Fibroblast of lung (primary cell): ENCODE measurements at regions not wholly inside any gene's neighbourhood (a gene's known extent, or its start where the extent isn't known, plus 50 kb on each side); places are given as distances from the start of the nearest gene placed in this dataset.

Experiments
- DNase-seq, 2 donors: peaks; one replicate each; pipeline versions ENCODE4 v3.0.0 to v3.0.0-alpha.2; 2010; ENCODE audit warnings: low read depth in 2 of 2
- H2AFZ ChIP-seq: 2 replicates; pipeline ENCODE4 v1.5.1; 2012; ENCODE audit warnings: low read length, control low read depth, inconsistent platforms
- H3K27ac ChIP-seq: 2 replicates; pipeline ENCODE4 v1.5.1; 2011; ENCODE audit warnings: low read length, control low read depth; ENCODE audit not compliant: insufficient read depth
- H3K27me3 ChIP-seq: 2 replicates; pipeline ENCODE4 v1.5.1; 2011; ENCODE audit warnings: mild to moderate bottlenecking, low read length; ENCODE audit not compliant: control insufficient read depth, insufficient read depth
- H3K36me3 ChIP-seq: 2 replicates; pipeline ENCODE4 v1.5.1; 2011; ENCODE audit warnings: low read length; ENCODE audit not compliant: control insufficient read depth, insufficient read depth
- H3K4me1 ChIP-seq: 2 replicates; pipeline ENCODE4 v1.5.1; 2011; ENCODE audit warnings: low read length; ENCODE audit not compliant: control insufficient read depth, insufficient read depth; ENCODE audit errors: extremely low read depth
- H3K4me2 ChIP-seq: 2 replicates; pipeline ENCODE4 v1.5.1; 2011; ENCODE audit warnings: low read length, control low read depth; ENCODE audit not compliant: insufficient read depth; ENCODE audit errors: extremely low read depth
- H3K4me3 ChIP-seq, 4 experiments: fragments of 200-600 bp in 1 of 4; sonication (generic) in 1 of 4; replicated peaks in 1 of 4; 2 replicates each; pipeline ENCODE4 v1.5.1; 2011 to 2016; ENCODE audit warnings: low read length in 4 of 4, low read depth in 3 of 4, mild to moderate bottlenecking in 3 of 4, control low read depth in 2 of 4, inconsistent platforms in 1 of 4, mixed read lengths in 1 of 4; ENCODE audit not compliant: insufficient read depth in 1 of 4; ENCODE audit errors: control extremely low read depth in 1 of 4
- H3K79me2 ChIP-seq: 2 replicates; pipeline ENCODE4 v1.5.1; 2012; ENCODE audit warnings: mild to moderate bottlenecking, low read length, inconsistent platforms; ENCODE audit not compliant: control insufficient read depth, insufficient read depth
- H3K9ac ChIP-seq: 2 replicates; pipeline ENCODE4 v1.5.1; 2011; ENCODE audit warnings: mild to moderate bottlenecking, low read length, control low read depth; ENCODE audit not compliant: insufficient read depth
- H3K9me3 ChIP-seq: 2 replicates; pipeline ENCODE4 v1.5.1; 2012; ENCODE audit warnings: low read depth, low read length; ENCODE audit not compliant: control insufficient read depth, insufficient read depth
- H4K20me1 ChIP-seq: 2 replicates; pipeline ENCODE4 v1.5.1; 2011; ENCODE audit warnings: low read length; ENCODE audit not compliant: control insufficient read depth, insufficient read depth; ENCODE audit errors: extremely low read depth
- EZH2 ChIP-seq: IDR thresholded peaks from 2 replicates; pipeline ENCODE4 v1.5.1; 2012; ENCODE audit warnings: low read length, control low read depth, mild to moderate bottlenecking; ENCODE audit errors: missing control alignments
- TF ChIP-seq, protein P1 (sequence below), 2 donors: IDR thresholded peaks in 1 of 2; conservative IDR thresholded peaks in 1 of 2; 1 replicate in 1 of 2; 2 replicates in 1 of 2; pipeline ENCODE4 v1.5.1; 2011 to 2012; ENCODE audit warnings: low read length in 2 of 2, control low read depth in 1 of 2, inconsistent platforms in 1 of 2, low read depth in 1 of 2, mild to moderate bottlenecking in 1 of 2

DNA sequence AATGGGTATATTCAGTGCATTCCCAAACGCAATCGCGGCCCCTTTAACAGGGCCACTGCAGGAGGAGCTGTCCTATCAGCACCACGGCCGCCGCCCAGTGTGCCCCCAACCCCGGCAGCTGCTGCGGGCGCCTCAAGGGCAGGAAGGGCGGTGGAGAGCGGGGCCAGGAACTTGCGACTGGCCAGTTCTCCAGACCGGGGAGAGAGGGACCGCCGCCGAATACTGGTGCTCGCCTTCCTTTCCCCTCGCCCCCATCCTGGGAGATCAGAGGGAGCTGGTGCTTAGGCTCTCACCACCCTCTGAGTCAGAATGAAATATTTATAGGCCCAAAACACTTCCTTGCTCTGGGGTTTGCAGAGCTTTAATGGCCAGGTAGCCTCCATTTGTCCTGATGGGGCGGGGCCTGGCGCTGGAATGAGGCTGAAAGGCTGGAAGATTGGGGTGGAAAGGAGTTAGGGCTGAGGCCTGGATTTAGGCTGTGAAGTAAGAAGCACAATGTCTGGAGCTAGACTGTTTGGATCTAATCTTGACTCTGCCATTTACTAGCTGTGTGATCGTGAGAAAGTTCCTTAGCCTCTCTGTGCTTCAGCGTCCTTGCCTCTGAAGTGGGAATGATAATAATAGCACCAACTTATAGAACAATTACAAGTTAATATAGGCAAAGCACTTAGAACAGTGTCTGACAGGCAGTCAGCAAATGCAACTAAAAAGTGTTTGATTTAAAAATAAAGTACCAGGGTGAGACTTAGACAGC lies 75.5 kb downstream of the NAV1 start:
- Histone ChIP-seq H3K9ac (no peak overlapping the region), H4K20me1 (no peaks in the 10 kb centered on the region), H3K79me2 (no peaks in the 10 kb centered on the region), H3K4me2 (no peak overlapping the region), H3K27ac (no peak overlapping the region), H3K4me3 (no peak overlapping the region), H3K27me3 (no peaks in the 10 kb centered on the region), H3K4me1 (peaks cover 2% of the 10 kb centered on the region), H3K36me3 (peaks cover 2% of the 10 kb centered on the region), H2AFZ (no peak overlapping the region), H3K9me3 (no peaks in the 10 kb centered on the region)
- TF ChIP-seq, protein P1, sequence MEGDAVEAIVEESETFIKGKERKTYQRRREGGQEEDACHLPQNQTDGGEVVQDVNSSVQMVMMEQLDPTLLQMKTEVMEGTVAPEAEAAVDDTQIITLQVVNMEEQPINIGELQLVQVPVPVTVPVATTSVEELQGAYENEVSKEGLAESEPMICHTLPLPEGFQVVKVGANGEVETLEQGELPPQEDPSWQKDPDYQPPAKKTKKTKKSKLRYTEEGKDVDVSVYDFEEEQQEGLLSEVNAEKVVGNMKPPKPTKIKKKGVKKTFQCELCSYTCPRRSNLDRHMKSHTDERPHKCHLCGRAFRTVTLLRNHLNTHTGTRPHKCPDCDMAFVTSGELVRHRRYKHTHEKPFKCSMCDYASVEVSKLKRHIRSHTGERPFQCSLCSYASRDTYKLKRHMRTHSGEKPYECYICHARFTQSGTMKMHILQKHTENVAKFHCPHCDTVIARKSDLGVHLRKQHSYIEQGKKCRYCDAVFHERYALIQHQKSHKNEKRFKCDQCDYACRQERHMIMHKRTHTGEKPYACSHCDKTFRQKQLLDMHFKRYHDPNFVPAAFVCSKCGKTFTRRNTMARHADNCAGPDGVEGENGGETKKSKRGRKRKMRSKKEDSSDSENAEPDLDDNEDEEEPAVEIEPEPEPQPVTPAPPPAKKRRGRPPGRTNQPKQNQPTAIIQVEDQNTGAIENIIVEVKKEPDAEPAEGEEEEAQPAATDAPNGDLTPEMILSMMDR (conservative IDR thresholded peaks at IDR 0.05 in 1 of 2, IDR thresholded peaks at IDR 0.05 in 1 of 2; ENCODE audit: low read depth in 1 of 2, low read length in 2 of 2), result no peak
- no peak for TF ChIP-seq EZH2
- peak in 1 of 2 donors; percentile 54 for DNase-seq

DNA sequence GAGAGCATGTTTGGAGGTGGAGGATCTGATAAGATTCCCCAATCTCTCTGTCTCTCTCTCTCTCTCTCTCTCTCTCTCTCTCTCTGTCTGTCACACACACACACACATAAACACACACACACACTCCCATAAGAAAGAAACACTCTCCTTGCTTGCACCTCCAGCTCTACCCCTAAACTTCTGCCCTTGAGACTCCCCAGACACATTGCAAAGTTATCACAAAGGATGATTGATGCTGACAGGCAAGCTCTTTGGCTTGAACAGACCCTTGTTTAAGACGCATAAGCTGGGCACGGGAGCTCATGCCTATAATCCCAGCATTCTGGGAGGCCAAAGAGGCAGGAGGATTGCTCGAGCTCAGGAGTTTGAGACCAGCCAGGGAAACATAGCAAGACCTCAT lies 78.2 kb downstream of the NAV1 start:
- Histone ChIP-seq H4K20me1 (no peaks in the 10 kb centered on the region), H3K4me3 (no peak overlapping the region), H3K9me3 (no peaks in the 10 kb centered on the region), H3K4me1 (peaks cover 2% of the 10 kb centered on the region), H3K79me2 (no peaks in the 10 kb centered on the region), H3K4me2 (no peak overlapping the region), H3K27ac (no peak overlapping the region), H2AFZ (no peak overlapping the region), H3K9ac (no peak overlapping the region), H3K36me3 (peaks cover 2% of the 10 kb centered on the region), H3K27me3 (no peaks in the 10 kb centered on the region)
- no peak for DNase-seq
- TF ChIP-seq, protein P1 (conservative IDR thresholded peaks at IDR 0.05 in 1 of 2, IDR thresholded peaks at IDR 0.05 in 1 of 2; ENCODE audit: low read depth in 1 of 2, low read length in 2 of 2), result no peak
- no peak for TF ChIP-seq EZH2

DNA sequence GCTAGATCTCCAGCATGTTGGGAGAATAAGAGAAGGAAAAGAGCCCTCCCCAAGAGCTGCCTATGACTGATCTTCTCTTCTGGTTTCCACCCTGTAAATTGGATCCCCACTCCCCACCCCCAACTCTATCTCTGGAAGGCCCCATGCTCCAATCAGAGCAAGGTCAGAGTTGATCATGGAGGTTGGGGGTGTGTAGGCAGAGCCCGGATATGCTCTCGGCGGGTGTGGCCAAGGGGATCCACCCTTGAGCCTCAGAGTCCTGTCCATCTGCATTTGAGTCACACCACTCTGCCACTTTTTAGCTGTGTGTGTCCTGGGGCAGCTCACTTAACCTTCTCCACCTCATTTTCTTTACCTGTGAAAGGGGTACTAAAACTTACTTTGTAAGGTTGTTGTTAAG lies 79.5 kb downstream of the NAV1 start:
- Histone ChIP-seq H3K4me1 (peaks cover 2% of the 10 kb centered on the region), H3K4me3 (no peak overlapping the region), H2AFZ (no peak overlapping the region), H4K20me1 (no peaks in the 10 kb centered on the region), H3K9me3 (no peaks in the 10 kb centered on the region), H3K27me3 (no peaks in the 10 kb centered on the region), H3K36me3 (peaks cover 2% of the 10 kb centered on the region), H3K9ac (no peak overlapping the region), H3K79me2 (no peaks in the 10 kb centered on the region), H3K27ac (no peak overlapping the region), H3K4me2 (no peak overlapping the region)
- no peak for DNase-seq
- TF ChIP-seq, protein P1 (conservative IDR thresholded peaks at IDR 0.05 in 1 of 2, IDR thresholded peaks at IDR 0.05 in 1 of 2; ENCODE audit: low read depth in 1 of 2, low read length in 2 of 2), result no peak
- no peak for TF ChIP-seq EZH2
